Coronary artery (tissue), 2 donors: ENCODE measurements at regions not wholly inside any gene's neighbourhood (a gene's known extent, or its start where the extent isn't known, plus 50 kb on each side); places are given as distances from the start of the nearest gene placed in this dataset.
"Not testable (repeated sequence)": the region's sequence is repeated elsewhere in the genome, so short reads cannot be mapped to it uniquely, and the experiment has no call there.

Experiments
- DNase-seq: peaks from one replicate; pipeline ENCODE4 v3.0.0-alpha.2; 2017; ENCODE audit warnings: low spot score
- H3K27ac ChIP-seq, 2 donors: fragments of 200-600 bp; sonication (generic); one replicate each; pipeline ENCODE4 v1.5.1; 2016 to 2019
- H3K4me3 ChIP-seq: fragments of 200-600 bp; sonication (generic); 2 replicates; pipeline ENCODE4 v1.5.1; 2016; ENCODE audit warnings: mild to moderate bottlenecking, moderate library complexity
- TF ChIP-seq, protein P1 (sequence below): fragments of 200-600 bp; sonication (generic); IDR thresholded peaks from one replicate; pipeline ENCODE4 v1.5.1; 2019; ENCODE audit warnings: antibody characterized with exemption

DNA sequence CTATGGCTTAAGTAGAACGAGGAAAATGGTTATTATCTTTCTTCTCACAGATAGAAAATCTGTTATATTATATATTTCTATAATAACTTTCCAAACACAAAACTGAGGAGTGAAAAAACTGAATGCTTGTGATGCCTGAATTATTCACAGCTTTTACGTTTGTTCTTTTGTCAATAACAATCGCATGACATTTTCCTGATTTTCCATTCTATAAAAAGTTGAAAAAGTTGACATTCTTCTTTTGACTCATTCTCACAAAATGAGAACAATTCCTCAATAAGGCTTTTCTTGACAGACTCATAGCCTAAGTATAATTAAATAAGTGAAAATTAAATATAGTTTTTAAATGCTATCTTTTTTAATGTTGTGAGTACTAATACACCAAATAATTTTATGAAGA lies 288.8 kb upstream of the TGFBR2 start:
- Histone ChIP-seq H3K27ac (no peak overlapping the region), H3K4me3 (no peak overlapping the region)
- TF ChIP-seq, protein P1, sequence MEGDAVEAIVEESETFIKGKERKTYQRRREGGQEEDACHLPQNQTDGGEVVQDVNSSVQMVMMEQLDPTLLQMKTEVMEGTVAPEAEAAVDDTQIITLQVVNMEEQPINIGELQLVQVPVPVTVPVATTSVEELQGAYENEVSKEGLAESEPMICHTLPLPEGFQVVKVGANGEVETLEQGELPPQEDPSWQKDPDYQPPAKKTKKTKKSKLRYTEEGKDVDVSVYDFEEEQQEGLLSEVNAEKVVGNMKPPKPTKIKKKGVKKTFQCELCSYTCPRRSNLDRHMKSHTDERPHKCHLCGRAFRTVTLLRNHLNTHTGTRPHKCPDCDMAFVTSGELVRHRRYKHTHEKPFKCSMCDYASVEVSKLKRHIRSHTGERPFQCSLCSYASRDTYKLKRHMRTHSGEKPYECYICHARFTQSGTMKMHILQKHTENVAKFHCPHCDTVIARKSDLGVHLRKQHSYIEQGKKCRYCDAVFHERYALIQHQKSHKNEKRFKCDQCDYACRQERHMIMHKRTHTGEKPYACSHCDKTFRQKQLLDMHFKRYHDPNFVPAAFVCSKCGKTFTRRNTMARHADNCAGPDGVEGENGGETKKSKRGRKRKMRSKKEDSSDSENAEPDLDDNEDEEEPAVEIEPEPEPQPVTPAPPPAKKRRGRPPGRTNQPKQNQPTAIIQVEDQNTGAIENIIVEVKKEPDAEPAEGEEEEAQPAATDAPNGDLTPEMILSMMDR = no peak

DNA sequence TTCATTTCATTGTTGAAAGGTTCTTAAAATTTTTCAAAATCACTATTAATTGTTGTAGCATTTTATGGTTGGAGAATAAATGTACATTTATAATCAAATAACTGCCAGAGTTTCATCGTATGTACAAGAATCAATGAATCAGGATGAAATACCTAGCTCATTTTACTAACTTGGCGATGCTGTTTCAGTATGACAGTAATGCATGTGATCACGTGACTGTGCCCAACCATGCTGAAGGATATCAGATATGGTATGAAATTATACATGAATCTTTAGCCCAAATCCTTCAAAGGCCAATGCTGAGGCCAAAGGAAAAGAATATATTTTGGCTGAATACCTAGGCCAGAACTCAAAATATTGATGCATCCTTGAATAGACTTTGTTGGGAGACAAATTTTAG lies 288.3 kb upstream of the TGFBR2 start:
- TF ChIP-seq, protein P1 = no peak
- DNase-seq = no peak
- Histone ChIP-seq H3K27ac (no peak overlapping the region), H3K4me3 (no peak overlapping the region)

More for the DNA sequence above, 288.8 kb upstream of the TGFBR2 start:
- no peak for DNase-seq

DNA sequence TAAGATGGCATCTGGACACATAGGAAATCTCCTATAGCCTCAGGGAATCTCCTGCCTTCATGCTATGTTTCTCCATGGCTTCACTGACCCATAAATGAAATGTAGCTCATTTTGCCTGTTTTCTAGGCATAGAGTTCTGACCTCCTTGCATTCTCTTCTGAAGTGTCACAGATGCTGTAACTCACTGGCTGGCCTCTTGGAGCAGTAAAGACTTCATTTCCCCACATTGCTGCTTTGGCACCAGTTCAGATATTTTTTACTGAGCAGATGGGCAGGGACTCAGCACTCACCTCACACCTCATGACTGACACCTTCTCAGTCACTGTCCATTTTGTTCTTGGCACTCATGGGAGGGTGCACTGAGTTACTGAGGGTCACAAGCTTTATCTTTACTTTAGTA lies 286.7 kb upstream of the TGFBR2 start:
- no peak overlapping the region for H3K27ac ChIP-seq
- TF ChIP-seq, protein P1 = no peak
- DNase-seq = no peak
- H3K4me3 ChIP-seq = no peak overlapping the region

DNA sequence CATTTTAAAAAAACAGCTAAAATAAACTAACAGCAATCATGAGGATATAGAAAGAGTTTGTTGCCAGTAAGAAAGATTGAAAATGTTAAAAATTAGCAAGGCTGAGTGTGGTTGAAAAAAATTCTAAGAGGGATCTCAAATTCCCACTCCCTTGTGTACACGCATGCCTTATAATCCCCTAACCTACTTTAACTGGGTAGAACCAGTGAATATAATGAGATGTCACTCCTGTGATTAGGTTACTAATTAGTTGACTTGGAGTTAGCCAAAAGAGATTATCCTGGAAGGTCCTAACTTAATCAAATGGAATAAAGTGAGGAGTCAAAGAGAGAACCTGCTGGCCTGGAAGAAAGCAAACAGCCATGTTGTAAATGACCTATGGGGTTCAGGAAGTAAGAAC lies 286.0 kb upstream of the TGFBR2 start:
- TF ChIP-seq, protein P1 = no peak
- H3K4me3 ChIP-seq = no peak overlapping the region
- DNase-seq = no peak
- no peak overlapping the region for H3K27ac ChIP-seq

DNA sequence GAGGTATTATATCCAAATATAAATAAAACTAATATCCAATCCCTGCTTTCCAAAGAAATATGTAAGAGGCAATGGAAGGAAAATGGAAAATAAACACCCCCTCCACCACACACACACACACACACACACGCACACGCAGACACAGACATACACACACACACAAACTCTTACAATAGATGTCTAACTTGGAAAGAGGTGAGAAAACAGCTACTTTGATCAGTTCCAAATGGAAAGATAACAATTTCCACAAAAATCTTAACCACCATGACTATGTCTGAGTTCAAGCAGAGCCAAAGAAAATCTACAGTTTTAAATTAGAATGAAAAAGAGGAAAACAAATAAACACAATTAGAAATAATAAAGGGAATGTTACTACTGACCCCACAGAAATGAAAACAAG lies 285.3 kb upstream of the TGFBR2 start:
- H3K27ac ChIP-seq = no peak overlapping the region
- DNase-seq = no peak
- TF ChIP-seq, protein P1 = no peak
- no peak overlapping the region for H3K4me3 ChIP-seq

DNA sequence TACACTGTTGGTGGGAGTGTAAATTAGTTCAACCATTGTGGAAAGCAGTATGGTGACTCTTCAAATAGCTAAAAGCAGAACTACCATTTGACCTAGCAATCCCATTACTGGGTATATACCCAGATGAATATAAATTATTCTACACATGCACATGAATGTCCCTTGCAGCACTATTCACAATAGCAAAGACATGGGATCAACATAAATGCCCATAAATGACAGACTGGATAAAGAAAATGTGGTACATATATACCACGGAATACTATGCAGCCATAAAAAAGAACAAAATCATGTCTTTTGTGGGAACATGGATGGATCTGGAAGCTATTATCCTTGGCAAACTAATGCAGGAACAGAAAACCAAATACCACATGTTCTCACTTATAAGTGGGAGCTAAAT lies 282.8 kb upstream of the TGFBR2 start:
- not testable (repeated sequence) for H3K4me3 ChIP-seq, H3K27ac ChIP-seq, DNase-seq

DNA sequence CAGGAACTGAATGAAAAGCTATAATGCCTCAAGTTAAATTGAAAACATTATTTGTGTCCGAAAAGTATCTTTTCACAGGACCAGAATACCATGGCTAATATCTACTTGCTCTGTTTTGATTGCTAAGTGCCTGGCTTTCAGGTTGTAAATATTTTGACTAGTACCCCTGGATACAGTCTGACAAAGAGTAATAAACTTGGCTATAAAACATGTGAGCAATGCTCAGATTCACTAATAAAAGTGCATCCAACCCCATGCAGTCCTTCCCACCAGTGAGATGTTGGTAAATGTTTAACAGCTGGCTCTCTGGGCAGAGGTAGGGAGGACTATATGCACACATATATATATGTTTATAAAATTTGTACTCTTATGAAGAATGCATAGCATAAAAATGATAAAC lies 281.8 kb upstream of the TGFBR2 start:
- TF ChIP-seq, protein P1 = no peak
- no peak for DNase-seq
- Histone ChIP-seq H3K27ac (peak overlapping the region in 1 of 2 donors; percentile 16), H3K4me3 (no peak overlapping the region)

DNA sequence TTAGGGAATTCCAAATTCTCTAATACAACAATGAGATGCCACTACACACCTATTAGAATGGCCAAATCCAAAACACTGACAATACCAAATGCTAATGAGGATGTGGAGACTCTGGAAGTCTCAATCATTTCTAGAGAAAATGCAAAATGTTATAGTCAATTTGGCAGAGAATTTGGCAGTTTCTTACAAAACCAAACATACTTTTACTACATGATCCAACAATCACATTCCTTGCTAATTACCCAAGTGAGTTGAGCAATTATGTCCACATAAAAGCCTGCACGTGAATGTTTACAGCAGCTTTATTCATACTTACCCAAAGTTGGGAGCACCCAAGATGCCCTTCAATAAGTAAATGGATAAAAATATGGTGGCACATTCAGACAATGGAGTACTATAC lies 278.4 kb upstream of the TGFBR2 start:
- DNase-seq, H3K4me3 ChIP-seq, H3K27ac ChIP-seq: not testable (repeated sequence)

DNA sequence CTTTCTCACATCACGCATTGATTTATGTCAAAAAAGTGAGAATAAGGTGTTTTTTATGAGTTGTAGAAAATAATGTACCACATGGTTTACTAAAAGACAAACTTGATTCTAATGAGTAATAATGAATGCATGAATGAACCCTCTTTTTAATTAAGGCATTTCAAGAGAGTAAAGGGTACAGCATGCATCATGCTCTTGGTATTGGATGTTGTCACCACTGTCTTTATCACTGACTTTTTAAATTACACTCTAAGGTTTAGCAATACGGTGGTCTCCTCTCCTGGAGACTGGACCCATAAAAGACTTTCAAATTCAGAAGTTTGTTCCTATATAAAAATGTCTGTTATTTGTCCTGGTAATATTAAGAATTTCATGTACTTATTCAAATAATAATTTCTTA lies 277.5 kb upstream of the TGFBR2 start:
- not testable (repeated sequence) for H3K27ac ChIP-seq, H3K4me3 ChIP-seq, DNase-seq
